ENCODE measurements at regions not wholly inside any gene's neighbourhood (a gene's known extent, or its start where the extent isn't known, plus 50 kb on each side); places are given as distances from the start of the nearest gene placed in this dataset.

- Histone ChIP-seq H3K4me1 (ENCODE audit: low read length) (no peaks in the 10 kb centered on the region), H3K9ac (ENCODE audit: low read length) (no peak overlapping the region), H3K27me3 (ENCODE audit: low read depth, low read length) (no peaks in the 10 kb centered on the region), H3K4me3 (ENCODE audit: low read length) (no peak overlapping the region), H3K27ac (ENCODE audit: low read length) (no peak overlapping the region), H3K36me3 (replicated peaks; ENCODE audit: low read depth, low read length) (no peaks in the 10 kb centered on the region), H4K20me1 (ENCODE audit: insufficient read depth, low read length) (no peaks in the 10 kb centered on the region), H3K79me2 (ENCODE audit: low read length) (no peaks in the 10 kb centered on the region), H3K9me3 (ENCODE audit: insufficient read depth, low read length) (no peaks in the 10 kb centered on the region), H3K4me2 (ENCODE audit: low read length) (no peak overlapping the region), H2AFZ (ENCODE audit: low read depth, low read length) (no peak overlapping the region)
- no peak for TF ChIP-seq CTCF (IDR thresholded peaks at IDR 0.05; ENCODE audit: low read depth, low read length)
- no peak for TF ChIP-seq EZH2phosphoT487 (IDR thresholded peaks at IDR 0.05; ENCODE audit: low read depth)
These were observed 201.9 kb upstream of the PDE10A start for GRCh38 chr6:165864925-165865324.

- Histone ChIP-seq H4K20me1 (ENCODE audit: insufficient read depth, low read length) (no peaks in the 10 kb centered on the region), H3K36me3 (replicated peaks; ENCODE audit: low read depth, low read length) (no peaks in the 10 kb centered on the region), H3K27me3 (ENCODE audit: low read depth, low read length) (no peaks in the 10 kb centered on the region), H3K4me2 (ENCODE audit: low read length) (no peak overlapping the region), H3K79me2 (ENCODE audit: low read length) (no peaks in the 10 kb centered on the region), H2AFZ (ENCODE audit: low read depth, low read length) (no peak overlapping the region), H3K9ac (ENCODE audit: low read length) (no peak overlapping the region), H3K4me1 (ENCODE audit: low read length) (no peaks in the 10 kb centered on the region), H3K27ac (ENCODE audit: low read length) (no peak overlapping the region), H3K9me3 (ENCODE audit: insufficient read depth, low read length) (no peaks in the 10 kb centered on the region), H3K4me3 (ENCODE audit: low read length) (no peak overlapping the region)
- TF ChIP-seq CTCF (IDR thresholded peaks at IDR 0.05; ENCODE audit: low read depth, low read length) (no peak), EZH2phosphoT487 (IDR thresholded peaks at IDR 0.05; ENCODE audit: low read depth) (no peak)
These were observed 201.2 kb upstream of the PDE10A start for GRCh38 chr6:165864218-165864617.

- H3K79me2 ChIP-seq (ENCODE audit: low read length) = no peaks in the 10 kb centered on the region
- no peaks in the 10 kb centered on the region for H4K20me1 ChIP-seq (ENCODE audit: insufficient read depth, low read length)
- no peak for TF ChIP-seq EZH2phosphoT487 (IDR thresholded peaks at IDR 0.05; ENCODE audit: low read depth)
- TF ChIP-seq CTCF (IDR thresholded peaks at IDR 0.05; ENCODE audit: low read depth, low read length) = no peak
- H3K36me3 ChIP-seq (replicated peaks; ENCODE audit: low read depth, low read length) = no peaks in the 10 kb centered on the region
- no peak overlapping the region for H3K27ac ChIP-seq (ENCODE audit: low read length)
- H3K9ac ChIP-seq (ENCODE audit: low read length) = no peak overlapping the region
- no peaks in the 10 kb centered on the region for H3K4me1 ChIP-seq (ENCODE audit: low read length)
- no peaks in the 10 kb centered on the region for H3K9me3 ChIP-seq (ENCODE audit: insufficient read depth, low read length)
- H3K27me3 ChIP-seq (ENCODE audit: low read depth, low read length) = no peaks in the 10 kb centered on the region
- H3K4me3 ChIP-seq (ENCODE audit: low read length) = no peak overlapping the region
- no peak overlapping the region for H2AFZ ChIP-seq (ENCODE audit: low read depth, low read length)
- H3K4me2 ChIP-seq (ENCODE audit: low read length) = no peak overlapping the region
These were observed 200.8 kb upstream of the PDE10A start for GRCh38 chr6:165863801-165864200.

GRCh38 chr6:165862813-165863212, 199.8 kb upstream of the PDE10A start:
- Histone ChIP-seq H3K9me3 (ENCODE audit: insufficient read depth, low read length) (no peaks in the 10 kb centered on the region), H3K9ac (ENCODE audit: low read length) (no peak overlapping the region), H3K4me2 (ENCODE audit: low read length) (no peak overlapping the region), H3K27ac (ENCODE audit: low read length) (no peak overlapping the region), H4K20me1 (ENCODE audit: insufficient read depth, low read length) (no peaks in the 10 kb centered on the region), H2AFZ (ENCODE audit: low read depth, low read length) (no peak overlapping the region), H3K36me3 (replicated peaks; ENCODE audit: low read depth, low read length) (no peaks in the 10 kb centered on the region), H3K79me2 (ENCODE audit: low read length) (no peaks in the 10 kb centered on the region), H3K4me3 (ENCODE audit: low read length) (no peak overlapping the region), H3K4me1 (ENCODE audit: low read length) (no peaks in the 10 kb centered on the region), H3K27me3 (ENCODE audit: low read depth, low read length) (no peaks in the 10 kb centered on the region)
- TF ChIP-seq CTCF (IDR thresholded peaks at IDR 0.05; ENCODE audit: low read depth, low read length) = no peak
- no peak for TF ChIP-seq EZH2phosphoT487 (IDR thresholded peaks at IDR 0.05; ENCODE audit: low read depth)

Data from OCI-LY3 (cell line).